ENCODE measurements at regions not wholly inside any gene's neighbourhood (a gene's known extent, or its start where the extent isn't known, plus 50 kb on each side); places are given as distances from the start of the nearest gene placed in this dataset.
"Not testable (repeated sequence)": the region's sequence is repeated elsewhere in the genome, so short reads cannot be mapped to it uniquely, and the experiment has no call there.

DNA sequence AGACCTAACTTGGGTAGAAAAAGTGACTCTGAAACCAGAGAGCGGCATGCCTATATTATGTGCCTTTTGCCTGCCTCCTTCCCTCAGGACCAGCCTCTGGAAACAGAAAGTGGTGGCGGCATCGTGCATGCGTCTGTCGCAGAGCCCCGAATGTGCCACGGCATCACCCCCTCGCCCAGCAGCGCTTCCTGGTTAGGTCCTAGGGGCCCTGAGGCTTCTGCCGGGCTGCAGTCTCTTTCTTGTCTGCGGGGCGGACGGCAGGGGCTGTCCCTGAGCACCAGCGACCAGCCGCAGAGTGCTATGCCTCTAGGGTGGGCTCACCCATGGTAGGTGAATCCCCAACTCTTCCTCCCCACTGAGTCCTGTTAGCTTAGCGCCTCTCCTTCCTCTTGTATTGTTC, 68.7 kb downstream of the VSIG4 start:
- no peaks in the 10 kb centered on the region for H3K9me3 ChIP-seq (ENCODE audit: control insufficient read depth, low read length)
- WGBS, 2 experiments, result 65 to 72% methylated on average over 13 to 15 of the region's 16 CpGs
- no peak overlapping the region for H3K27ac ChIP-seq (ENCODE audit: insufficient read depth, low read depth, low read length, poor library complexity, severe bottlenecking)
- H3K4me1 ChIP-seq (ENCODE audit: control insufficient read depth, insufficient read depth, low read length), result no peaks in the 10 kb centered on the region
- no peaks in the 10 kb centered on the region for H3K36me3 ChIP-seq (ENCODE audit: control insufficient read depth, insufficient read depth, low read length)
- H3K27me3 ChIP-seq (ENCODE audit: control insufficient read depth, insufficient read depth, low read length, poor library complexity, severe bottlenecking), result no peaks in the 10 kb centered on the region
- no peak overlapping the region for H3K4me3 ChIP-seq (ENCODE audit: insufficient read depth, low read depth, low read length)

DNA sequence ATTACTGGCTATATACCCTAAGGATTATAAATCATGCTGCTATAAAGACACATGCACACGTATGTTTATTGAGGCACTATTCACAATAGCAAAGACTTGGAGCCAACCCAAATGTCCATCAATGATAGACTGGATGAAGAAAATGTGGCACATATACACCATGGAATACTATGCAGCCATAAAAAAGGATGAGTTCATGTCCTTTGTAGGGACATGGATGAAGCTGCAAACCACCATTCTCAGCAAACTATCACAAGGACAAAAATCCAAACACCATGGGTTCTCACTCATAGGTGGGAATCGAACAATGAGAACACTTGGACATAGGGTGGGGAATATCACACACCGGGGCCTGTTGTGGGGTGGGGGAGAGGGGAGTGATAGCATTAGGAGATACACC, 72.7 kb downstream of the VSIG4 start:
- not testable (repeated sequence) for H3K4me1 ChIP-seq (ENCODE audit: control insufficient read depth, insufficient read depth, low read length); H3K36me3 ChIP-seq (ENCODE audit: control insufficient read depth, insufficient read depth, low read length); H3K27ac ChIP-seq (ENCODE audit: insufficient read depth, low read depth, low read length, poor library complexity, severe bottlenecking); H3K27me3 ChIP-seq (ENCODE audit: control insufficient read depth, insufficient read depth, low read length, poor library complexity, severe bottlenecking); H3K9me3 ChIP-seq (ENCODE audit: control insufficient read depth, low read length); H3K4me3 ChIP-seq (ENCODE audit: insufficient read depth, low read depth, low read length)
- WGBS, 2 experiments, result 90 to 96% methylated on average over 2 to 3 of the region's 3 CpGs

DNA sequence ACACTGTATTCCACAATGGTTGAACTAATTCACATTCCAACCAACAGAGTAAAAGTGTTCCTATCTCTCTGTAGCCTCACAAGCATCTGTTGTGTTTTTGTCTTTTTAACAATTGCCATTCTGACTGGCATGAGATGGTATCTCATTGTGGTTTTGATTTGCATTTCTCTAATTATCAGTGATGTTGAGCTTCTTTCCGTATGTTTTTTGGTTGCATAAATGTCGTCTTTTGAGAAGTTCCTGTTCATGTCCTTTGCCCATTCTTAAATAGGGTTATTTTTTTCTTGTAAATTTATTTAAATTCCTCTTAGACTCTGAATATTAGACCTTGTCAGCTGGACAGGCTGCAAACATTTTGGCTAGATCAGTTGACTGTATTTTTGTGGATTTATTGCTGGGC, 78.2 kb downstream of the VSIG4 start:
- Histone ChIP-seq H3K4me1 (ENCODE audit: control insufficient read depth, insufficient read depth, low read length) (no peaks in the 10 kb centered on the region), H3K4me3 (ENCODE audit: insufficient read depth, low read depth, low read length) (no peak overlapping the region), H3K36me3 (ENCODE audit: control insufficient read depth, insufficient read depth, low read length) (no peaks in the 10 kb centered on the region), H3K9me3 (ENCODE audit: control insufficient read depth, low read length) (no peaks in the 10 kb centered on the region), H3K27ac (ENCODE audit: insufficient read depth, low read depth, low read length, poor library complexity, severe bottlenecking) (no peak overlapping the region), H3K27me3 (ENCODE audit: control insufficient read depth, insufficient read depth, low read length, poor library complexity, severe bottlenecking) (no peaks in the 10 kb centered on the region)
- 94% methylated on average over 2 of the region's 2 CpGs for WGBS, 2 experiments

DNA sequence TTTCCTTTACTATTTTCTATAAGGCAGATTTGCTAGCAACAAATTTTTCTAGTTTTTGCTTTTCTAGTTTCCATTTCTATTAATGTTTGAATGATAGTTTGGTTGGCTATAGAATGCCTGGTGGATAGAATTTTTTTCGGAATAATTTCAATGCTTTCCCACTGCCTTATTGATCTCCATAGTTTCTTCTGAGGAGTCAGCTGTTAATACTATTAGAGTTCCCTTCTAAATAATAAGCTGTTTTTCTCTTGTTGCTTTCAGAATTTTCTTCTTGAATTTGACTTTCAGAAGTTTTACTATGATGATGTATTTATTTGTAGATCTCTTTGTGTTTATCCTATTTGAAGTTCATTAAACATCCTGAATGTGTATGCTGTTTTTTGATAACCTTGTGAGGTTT, 91.8 kb downstream of the VSIG4 start:
- WGBS, 2 experiments, result no CpG with 5 or more reads among the region's 1 CpG
- Histone ChIP-seq H3K4me3 (ENCODE audit: insufficient read depth, low read depth, low read length) (no peak overlapping the region), H3K9me3 (ENCODE audit: control insufficient read depth, low read length) (no peaks in the 10 kb centered on the region), H3K27ac (ENCODE audit: insufficient read depth, low read depth, low read length, poor library complexity, severe bottlenecking) (no peak overlapping the region), H3K27me3 (ENCODE audit: control insufficient read depth, insufficient read depth, low read length, poor library complexity, severe bottlenecking) (no peaks in the 10 kb centered on the region), H3K36me3 (ENCODE audit: control insufficient read depth, insufficient read depth, low read length) (no peaks in the 10 kb centered on the region), H3K4me1 (ENCODE audit: control insufficient read depth, insufficient read depth, low read length) (no peaks in the 10 kb centered on the region)

DNA sequence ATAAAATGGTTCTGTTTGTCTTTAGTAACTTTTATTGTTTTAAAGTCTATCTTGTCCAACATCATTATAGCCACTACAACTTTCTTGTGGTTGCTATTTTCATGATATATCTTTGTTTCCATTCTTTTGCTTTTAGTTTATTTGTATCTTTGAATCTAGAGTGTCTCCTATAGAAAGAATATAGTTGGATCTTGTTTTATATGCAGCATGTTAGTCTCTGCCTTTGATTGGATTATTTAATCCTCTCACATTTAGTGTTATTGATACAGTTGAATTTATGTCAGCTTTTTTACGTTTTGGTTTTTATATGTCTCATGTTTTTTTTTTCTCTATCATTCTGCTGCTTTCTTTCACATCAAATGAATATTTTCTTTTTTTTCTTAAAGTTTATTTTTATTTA, 98.1 kb downstream of the VSIG4 start:
- Histone ChIP-seq H3K4me1 (ENCODE audit: control insufficient read depth, insufficient read depth, low read length) (no peaks in the 10 kb centered on the region), H3K9me3 (ENCODE audit: control insufficient read depth, low read length) (no peaks in the 10 kb centered on the region)
- WGBS, 2 experiments, result no CpG with 5 or more reads among the region's 1 CpG

DNA sequence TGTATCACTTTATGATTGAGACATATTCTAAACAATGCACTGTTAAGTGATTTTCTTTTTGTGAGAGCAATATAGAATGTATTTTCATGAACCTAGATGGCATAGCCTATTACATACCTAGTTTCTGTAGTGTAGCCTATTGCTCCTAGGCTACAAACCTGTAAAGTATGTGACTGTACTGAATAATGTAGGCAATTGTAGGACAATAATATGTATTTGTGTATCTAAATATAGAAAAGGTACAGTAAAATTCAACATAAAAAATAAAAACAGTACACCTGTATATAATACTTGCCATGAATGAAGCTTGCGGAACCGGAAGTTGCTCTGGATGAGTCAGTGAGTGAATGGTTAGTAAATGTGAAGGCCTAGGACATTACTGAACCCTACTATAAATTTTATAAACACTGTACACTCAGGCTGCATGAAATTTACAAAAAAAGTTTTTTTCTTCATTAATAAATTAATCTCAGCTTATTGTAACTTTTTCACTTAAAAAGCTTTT, 106.7 kb downstream of the VSIG4 start:
- Histone ChIP-seq H3K4me3 (ENCODE audit: insufficient read depth, low read depth, low read length) (no peak overlapping the region), H3K9me3 (ENCODE audit: control insufficient read depth, low read length) (no peaks in the 10 kb centered on the region), H3K27me3 (ENCODE audit: control insufficient read depth, insufficient read depth, low read length, poor library complexity, severe bottlenecking) (no peaks in the 10 kb centered on the region), H3K4me1 (ENCODE audit: control insufficient read depth, insufficient read depth, low read length) (no peaks in the 10 kb centered on the region), H3K27ac (ENCODE audit: insufficient read depth, low read depth, low read length, poor library complexity, severe bottlenecking) (no peak overlapping the region), H3K36me3 (ENCODE audit: control insufficient read depth, insufficient read depth, low read length) (no peaks in the 10 kb centered on the region)
- WGBS, 2 experiments, result no CpG with 5 or more reads among the region's 2 CpGs

More for the DNA sequence above, 98.1 kb downstream of the VSIG4 start:
- H3K27me3 ChIP-seq (ENCODE audit: control insufficient read depth, insufficient read depth, low read length, poor library complexity, severe bottlenecking), result no peaks in the 10 kb centered on the region
- no peak overlapping the region for H3K4me3 ChIP-seq (ENCODE audit: insufficient read depth, low read depth, low read length)
- H3K27ac ChIP-seq (ENCODE audit: insufficient read depth, low read depth, low read length, poor library complexity, severe bottlenecking), result no peak overlapping the region
- no peaks in the 10 kb centered on the region for H3K36me3 ChIP-seq (ENCODE audit: control insufficient read depth, insufficient read depth, low read length)

DNA sequence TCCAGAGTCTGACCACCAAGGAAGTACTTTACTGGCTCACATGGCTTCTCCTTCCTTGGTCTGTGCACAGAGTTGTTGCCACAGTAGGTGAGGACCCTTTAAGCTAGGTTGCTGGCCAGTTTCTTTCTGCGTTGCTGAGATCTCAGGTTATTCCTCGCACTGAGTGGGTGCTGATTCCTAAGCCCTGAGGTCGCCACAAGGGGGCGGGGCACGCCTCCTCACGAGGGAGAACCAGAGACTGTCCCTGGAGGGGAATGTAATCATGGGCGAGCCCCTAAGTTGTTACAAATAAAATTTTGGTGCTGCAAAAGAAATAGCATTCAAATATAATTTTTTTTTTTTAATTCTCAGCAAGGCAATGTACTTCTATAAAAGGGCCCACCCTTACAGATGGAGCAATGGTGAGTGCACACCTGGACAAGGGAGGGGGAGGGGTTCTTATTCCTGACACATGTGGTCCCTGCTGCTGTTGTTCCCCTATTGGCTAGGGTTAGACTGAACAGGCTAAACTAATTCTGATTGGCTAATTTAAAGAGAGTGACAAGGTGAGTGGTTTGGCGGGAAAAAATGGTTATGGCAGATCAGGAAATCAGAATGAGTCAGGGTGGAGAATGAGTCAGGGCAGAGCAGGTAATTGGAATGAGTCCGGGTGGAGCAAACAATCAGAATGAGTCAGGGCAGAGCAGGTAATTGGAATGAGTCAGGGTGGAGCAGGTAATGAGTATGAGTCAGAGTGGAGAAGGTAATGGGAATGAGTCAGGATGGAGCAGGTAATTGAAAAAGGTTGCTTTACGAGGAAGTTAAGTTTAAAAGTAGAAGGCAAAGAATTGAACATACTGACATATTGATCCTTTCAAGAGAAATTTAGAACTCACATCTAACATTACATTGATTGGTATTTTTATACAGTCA, 107.5 kb downstream of the VSIG4 start:
- Histone ChIP-seq H3K27me3 (ENCODE audit: control insufficient read depth, insufficient read depth, low read length, poor library complexity, severe bottlenecking) (no peaks in the 10 kb centered on the region), H3K36me3 (ENCODE audit: control insufficient read depth, insufficient read depth, low read length) (no peaks in the 10 kb centered on the region), H3K4me1 (ENCODE audit: control insufficient read depth, insufficient read depth, low read length) (no peaks in the 10 kb centered on the region), H3K27ac (ENCODE audit: insufficient read depth, low read depth, low read length, poor library complexity, severe bottlenecking) (no peak overlapping the region), H3K9me3 (ENCODE audit: control insufficient read depth, low read length) (no peaks in the 10 kb centered on the region), H3K4me3 (ENCODE audit: insufficient read depth, low read depth, low read length) (no peak overlapping the region)
- WGBS, 2 experiments, result 81 to 91% methylated on average over 8 to 9 of the region's 10 CpGs

DNA sequence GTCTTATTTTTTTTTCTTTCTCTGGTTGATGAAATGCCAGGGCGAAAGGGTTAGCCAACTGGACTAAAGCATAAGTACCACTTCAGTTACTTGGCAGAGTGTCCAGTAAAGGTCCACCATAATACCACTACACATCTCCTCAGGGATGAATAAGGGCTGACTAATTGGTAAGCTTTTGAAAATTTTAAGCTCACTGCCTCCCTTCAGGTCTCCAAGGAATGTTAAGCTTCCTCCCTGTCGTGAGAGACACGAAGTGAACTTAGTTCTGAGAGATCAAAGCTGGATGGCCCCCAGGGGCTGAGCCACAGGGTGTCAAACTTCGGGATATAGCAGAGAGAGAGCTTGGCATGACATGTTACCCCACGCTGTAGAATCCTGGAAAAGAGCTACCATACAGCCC, 111.4 kb downstream of the VSIG4 start:
- no peak overlapping the region for H3K4me3 ChIP-seq (ENCODE audit: insufficient read depth, low read depth, low read length)

DNA sequence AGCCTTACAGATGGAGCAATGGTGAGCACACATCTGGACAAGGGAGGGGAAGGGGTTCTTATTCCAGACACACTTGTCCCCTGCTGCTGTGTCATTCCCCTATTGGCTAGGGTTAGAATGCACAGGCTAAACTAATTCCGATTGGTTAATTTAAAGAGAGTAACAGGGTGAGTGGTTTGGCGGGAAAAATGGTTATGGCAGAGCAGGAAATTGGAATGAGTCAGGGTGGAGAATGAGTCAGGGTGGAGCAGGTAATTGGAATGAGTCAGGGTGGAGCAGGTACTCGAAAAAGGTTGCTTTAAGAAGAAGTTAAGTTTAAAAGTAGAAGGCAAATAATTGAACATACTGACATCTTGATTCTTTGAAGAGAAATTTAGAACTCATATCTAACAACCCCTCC, 112.5 kb downstream of the VSIG4 start:
- 96 to 97% methylated on average over 3 of the region's 3 CpGs for WGBS, 2 experiments
- H3K4me1 ChIP-seq (ENCODE audit: control insufficient read depth, insufficient read depth, low read length); H3K9me3 ChIP-seq (ENCODE audit: control insufficient read depth, low read length); H3K4me3 ChIP-seq (ENCODE audit: insufficient read depth, low read depth, low read length); H3K27ac ChIP-seq (ENCODE audit: insufficient read depth, low read depth, low read length, poor library complexity, severe bottlenecking); H3K27me3 ChIP-seq (ENCODE audit: control insufficient read depth, insufficient read depth, low read length, poor library complexity, severe bottlenecking); H3K36me3 ChIP-seq (ENCODE audit: control insufficient read depth, insufficient read depth, low read length): not testable (repeated sequence)

More for the DNA sequence above, 111.4 kb downstream of the VSIG4 start:
- Histone ChIP-seq H3K27me3 (ENCODE audit: control insufficient read depth, insufficient read depth, low read length, poor library complexity, severe bottlenecking) (no peaks in the 10 kb centered on the region), H3K9me3 (ENCODE audit: control insufficient read depth, low read length) (no peaks in the 10 kb centered on the region), H3K4me1 (ENCODE audit: control insufficient read depth, insufficient read depth, low read length) (no peaks in the 10 kb centered on the region), H3K36me3 (ENCODE audit: control insufficient read depth, insufficient read depth, low read length) (no peaks in the 10 kb centered on the region), H3K27ac (ENCODE audit: insufficient read depth, low read depth, low read length, poor library complexity, severe bottlenecking) (no peak overlapping the region)
- WGBS, 2 experiments, result 15 to 16% methylated on average over 4 of the region's 5 CpGs

DNA sequence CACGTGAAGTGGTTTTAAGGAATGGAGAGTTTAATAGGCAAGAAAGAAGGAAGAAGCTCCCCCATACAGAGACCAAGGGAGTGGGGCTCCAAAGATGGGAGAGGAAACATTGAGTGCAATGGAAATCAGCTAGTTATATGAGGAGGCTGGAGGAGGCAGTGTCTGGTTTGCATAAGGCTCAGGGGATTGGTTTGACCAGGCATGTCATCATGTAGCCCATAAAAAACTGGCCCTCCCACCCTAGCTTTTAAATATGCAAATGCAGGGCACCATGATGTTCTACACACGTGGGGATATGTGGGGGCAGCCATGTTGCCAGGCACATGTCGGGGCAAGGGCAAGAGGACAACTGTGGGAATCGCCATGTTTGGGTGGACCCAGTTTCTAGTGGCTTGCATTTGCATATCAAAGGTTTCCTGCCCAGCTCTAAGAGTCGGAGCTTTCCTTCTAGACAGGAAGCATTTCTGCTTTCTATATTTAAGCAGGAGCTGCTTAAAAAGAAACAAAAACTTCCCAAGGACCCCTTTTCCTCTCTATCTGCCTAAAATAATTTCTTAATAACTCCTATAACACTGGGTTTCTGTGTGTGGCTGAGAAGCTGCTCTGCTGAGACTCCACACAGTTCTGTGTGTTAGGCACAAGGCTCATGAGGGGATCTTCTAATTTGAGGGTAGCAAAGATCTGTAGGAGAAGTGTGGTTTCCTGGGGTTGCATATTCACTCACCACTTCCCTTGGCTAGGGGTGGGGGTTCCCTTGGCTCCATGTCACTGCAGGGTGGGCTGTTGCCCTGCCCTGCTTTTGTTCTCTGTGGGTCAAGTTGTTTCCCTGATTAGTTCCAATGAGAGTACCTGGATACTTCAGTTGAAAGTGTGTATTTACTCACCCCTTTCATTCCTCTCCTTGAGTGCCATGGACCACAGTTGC, 113.5 kb downstream of the VSIG4 start:
- Histone ChIP-seq H3K36me3 (ENCODE audit: control insufficient read depth, insufficient read depth, low read length) (no peaks in the 10 kb centered on the region), H3K27ac (ENCODE audit: insufficient read depth, low read depth, low read length, poor library complexity, severe bottlenecking) (no peak overlapping the region), H3K9me3 (ENCODE audit: control insufficient read depth, low read length) (no peaks in the 10 kb centered on the region), H3K27me3 (ENCODE audit: control insufficient read depth, insufficient read depth, low read length, poor library complexity, severe bottlenecking) (no peaks in the 10 kb centered on the region), H3K4me3 (ENCODE audit: insufficient read depth, low read depth, low read length) (no peak overlapping the region), H3K4me1 (ENCODE audit: control insufficient read depth, insufficient read depth, low read length) (no peaks in the 10 kb centered on the region)
- 93 to 99% methylated on average over 4 to 5 of the region's 5 CpGs for WGBS, 2 experiments

All from ectodermal cell (in vitro differentiated cells).